HEK293T (cell line): ENCODE measurements at regions not wholly inside any gene's neighbourhood (a gene's known extent, or its start where the extent isn't known, plus 50 kb on each side); places are given as distances from the start of the nearest gene placed in this dataset.

Experiments used
- BHLHE40 ChIP-seq: fragments of 450-650 bp; IDR thresholded peaks from 2 replicates; pipeline ENCODE4 v1.6.1; 2016; ENCODE audit warnings: mild to moderate bottlenecking, moderate library complexity, borderline replicate concordance
- FOXK2 ChIP-seq: fragments of 450-650 bp; IDR thresholded peaks from 2 replicates; pipeline ENCODE4 v1.6.1; 2016; ENCODE audit warnings: mild to moderate bottlenecking
- FOXM1 ChIP-seq: fragments of 450-650 bp; IDR thresholded peaks from 2 replicates; pipeline ENCODE4 v1.6.1; 2017; ENCODE audit warnings: mild to moderate bottlenecking, borderline replicate concordance
- HDGF ChIP-seq: fragments of 450-650 bp; IDR thresholded peaks from 2 replicates; pipeline ENCODE4 v1.6.1; 2017; ENCODE audit warnings: antibody characterized with exemption, borderline replicate concordance
- SP1 ChIP-seq: fragments of 450-650 bp; IDR thresholded peaks from 2 replicates; pipeline ENCODE4 v1.6.1; 2017
- TARDBP ChIP-seq: fragments of 450-650 bp; IDR thresholded peaks from 2 replicates; pipeline ENCODE4 v1.6.1; 2016
- ZNF384 ChIP-seq: fragments of 450-650 bp; IDR thresholded peaks from 2 replicates; pipeline ENCODE4 v1.6.1; 2016

- TF ChIP-seq BHLHE40 (no peak), HDGF (no peak), FOXM1 (no peak), ZNF384 (no peak), SP1 (no peak), FOXK2 (no peak), TARDBP (no peak)
Observed at GRCh38 chr16:87127061-87127765, 190.0 kb downstream of the C16orf95 start.
